Stomach (tissue), 4 donors: ENCODE measurements at regions not wholly inside any gene's neighbourhood (a gene's known extent, or its start where the extent isn't known, plus 50 kb on each side); places are given as distances from the start of the nearest gene placed in this dataset.

ENCODE experiments used
- EP300 ChIP-seq: sonication (generic); formaldehyde crosslinking; IDR thresholded peaks from one replicate; pipeline ENCODE4 v1.6.1; 2017; ENCODE audit warnings: antibody characterized with exemption
- TF ChIP-seq, protein P1 (sequence below), 7 experiments: fragments of 450-650 bp in 4 of 7; fragments of 200-600 bp in 3 of 7; sonication (generic) in 3 of 7; IDR thresholded peaks; one replicate each; pipeline ENCODE4 v1.5.1; 2016 to 2019; ENCODE audit warnings: antibody characterized with exemption in 7 of 7, control low read depth in 2 of 7, mild to moderate bottlenecking in 1 of 7

DNA sequence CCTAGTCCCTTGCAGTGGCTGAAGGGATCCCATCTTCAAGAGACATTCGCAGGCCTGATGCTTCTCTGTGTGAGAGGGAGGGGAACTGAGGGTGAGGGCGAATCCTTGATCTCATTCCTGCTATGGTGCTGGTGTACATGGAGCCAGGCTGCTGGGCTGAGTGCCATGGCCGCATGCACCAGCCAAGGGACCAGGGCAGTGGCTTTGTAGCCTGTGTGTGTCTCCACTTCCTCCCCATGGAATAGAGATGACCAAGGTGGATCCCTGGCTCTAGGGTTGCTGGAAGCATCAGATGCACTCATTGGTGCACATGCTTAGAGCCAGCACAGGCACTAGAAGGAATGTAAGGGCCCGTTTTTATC lies 195.0 kb downstream of the FOXL1 start:
- TF ChIP-seq, protein P1, sequence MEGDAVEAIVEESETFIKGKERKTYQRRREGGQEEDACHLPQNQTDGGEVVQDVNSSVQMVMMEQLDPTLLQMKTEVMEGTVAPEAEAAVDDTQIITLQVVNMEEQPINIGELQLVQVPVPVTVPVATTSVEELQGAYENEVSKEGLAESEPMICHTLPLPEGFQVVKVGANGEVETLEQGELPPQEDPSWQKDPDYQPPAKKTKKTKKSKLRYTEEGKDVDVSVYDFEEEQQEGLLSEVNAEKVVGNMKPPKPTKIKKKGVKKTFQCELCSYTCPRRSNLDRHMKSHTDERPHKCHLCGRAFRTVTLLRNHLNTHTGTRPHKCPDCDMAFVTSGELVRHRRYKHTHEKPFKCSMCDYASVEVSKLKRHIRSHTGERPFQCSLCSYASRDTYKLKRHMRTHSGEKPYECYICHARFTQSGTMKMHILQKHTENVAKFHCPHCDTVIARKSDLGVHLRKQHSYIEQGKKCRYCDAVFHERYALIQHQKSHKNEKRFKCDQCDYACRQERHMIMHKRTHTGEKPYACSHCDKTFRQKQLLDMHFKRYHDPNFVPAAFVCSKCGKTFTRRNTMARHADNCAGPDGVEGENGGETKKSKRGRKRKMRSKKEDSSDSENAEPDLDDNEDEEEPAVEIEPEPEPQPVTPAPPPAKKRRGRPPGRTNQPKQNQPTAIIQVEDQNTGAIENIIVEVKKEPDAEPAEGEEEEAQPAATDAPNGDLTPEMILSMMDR (IDR thresholded peaks at IDR 0.05) = no peak
- no peak for TF ChIP-seq EP300
